GM10248 (cell line): ENCODE measurements at regions not wholly inside any gene's neighbourhood (a gene's known extent, or its start where the extent isn't known, plus 50 kb on each side); places are given as distances from the start of the nearest gene placed in this dataset.
"Not testable (repeated sequence)": the region's sequence is repeated elsewhere in the genome, so short reads cannot be mapped to it uniquely, and the experiment has no call there.

Source experiments
- CTCF ChIA-PET: fragments of 300-600 bp; sonication (Branson Sonifier 250); formaldehyde crosslinking; extraction: SDS; loops from one replicate; lab custom pipeline; 2021; ENCODE audit warnings: antibody characterized with exemption; lab: Yijun Ruan, JAX
- POLR2A ChIA-PET: fragments of 350-650 bp; sonication (Branson Sonifier 250); formaldehyde crosslinking; extraction: SDS; loops from one replicate; lab custom pipeline; 2020; ENCODE audit warnings: antibody characterized with exemption; lab: Yijun Ruan, JAX
- DNase-seq: peaks from one replicate; pipeline ENCODE4 v3.0.0; 2012; ENCODE audit errors: extremely low spot score
- TF ChIP-seq, protein P1 (sequence below): IDR thresholded peaks from 2 replicates; pipeline ENCODE4 v1.5.1; 2012; ENCODE audit warnings: mild to moderate bottlenecking, low read depth; ENCODE audit errors: extremely low read depth, missing control alignments, control extremely low read depth

- ChIA-PET POLR2A (no interaction called here), CTCF (interaction anchor here (0.7 kb wide), 1 partner anchor 19 kb away, joined by 3 read pairs; no protein-coding TSS in a partner anchor)
- TF ChIP-seq, protein P1, sequence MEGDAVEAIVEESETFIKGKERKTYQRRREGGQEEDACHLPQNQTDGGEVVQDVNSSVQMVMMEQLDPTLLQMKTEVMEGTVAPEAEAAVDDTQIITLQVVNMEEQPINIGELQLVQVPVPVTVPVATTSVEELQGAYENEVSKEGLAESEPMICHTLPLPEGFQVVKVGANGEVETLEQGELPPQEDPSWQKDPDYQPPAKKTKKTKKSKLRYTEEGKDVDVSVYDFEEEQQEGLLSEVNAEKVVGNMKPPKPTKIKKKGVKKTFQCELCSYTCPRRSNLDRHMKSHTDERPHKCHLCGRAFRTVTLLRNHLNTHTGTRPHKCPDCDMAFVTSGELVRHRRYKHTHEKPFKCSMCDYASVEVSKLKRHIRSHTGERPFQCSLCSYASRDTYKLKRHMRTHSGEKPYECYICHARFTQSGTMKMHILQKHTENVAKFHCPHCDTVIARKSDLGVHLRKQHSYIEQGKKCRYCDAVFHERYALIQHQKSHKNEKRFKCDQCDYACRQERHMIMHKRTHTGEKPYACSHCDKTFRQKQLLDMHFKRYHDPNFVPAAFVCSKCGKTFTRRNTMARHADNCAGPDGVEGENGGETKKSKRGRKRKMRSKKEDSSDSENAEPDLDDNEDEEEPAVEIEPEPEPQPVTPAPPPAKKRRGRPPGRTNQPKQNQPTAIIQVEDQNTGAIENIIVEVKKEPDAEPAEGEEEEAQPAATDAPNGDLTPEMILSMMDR = no peak
- no peak for DNase-seq
Measured at GRCh38 chrX:3807906-3808305, 94.5 kb upstream of the PRKX start.

DNA sequence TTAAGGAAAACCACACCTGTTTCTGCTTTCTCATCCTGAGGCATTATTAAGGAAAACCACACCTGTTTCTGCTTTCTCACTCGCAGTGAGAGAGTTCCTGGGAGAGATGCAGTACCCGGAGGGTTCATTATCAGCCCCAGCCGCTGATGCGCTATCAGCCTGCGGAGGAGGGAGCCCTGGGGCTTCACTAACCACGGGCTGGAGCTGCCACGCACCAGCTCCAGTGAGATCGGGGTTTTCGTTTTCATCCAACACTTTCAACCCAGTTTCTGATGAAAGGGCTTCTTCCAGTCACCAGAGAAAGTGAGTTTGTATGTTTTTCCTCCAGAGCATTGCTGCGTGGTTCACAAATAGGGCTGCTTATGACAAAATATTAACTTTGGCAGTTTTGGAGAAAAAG is 93.2 kb upstream of the PRKX start:
- ChIA-PET POLR2A (no interaction called here), CTCF (no interaction called here)
- no peak for DNase-seq
- TF ChIP-seq, protein P1 = no peak

- TF ChIP-seq, protein P1 = no peak
- POLR2A ChIA-PET = no interaction called here
- CTCF ChIA-PET = no interaction called here
Measured at GRCh38 chrX:3803713-3804112, 90.3 kb upstream of the PRKX start.

GRCh38 chrX:3803305-3803704 is 89.9 kb upstream of the PRKX start:
- ChIA-PET POLR2A (no interaction called here), CTCF (no interaction called here)
- TF ChIP-seq, protein P1 = no peak
- DNase-seq = no peak

More at GRCh38 chrX:3803713-3804112, 90.3 kb upstream of the PRKX start:
- DNase-seq = no peak

DNA sequence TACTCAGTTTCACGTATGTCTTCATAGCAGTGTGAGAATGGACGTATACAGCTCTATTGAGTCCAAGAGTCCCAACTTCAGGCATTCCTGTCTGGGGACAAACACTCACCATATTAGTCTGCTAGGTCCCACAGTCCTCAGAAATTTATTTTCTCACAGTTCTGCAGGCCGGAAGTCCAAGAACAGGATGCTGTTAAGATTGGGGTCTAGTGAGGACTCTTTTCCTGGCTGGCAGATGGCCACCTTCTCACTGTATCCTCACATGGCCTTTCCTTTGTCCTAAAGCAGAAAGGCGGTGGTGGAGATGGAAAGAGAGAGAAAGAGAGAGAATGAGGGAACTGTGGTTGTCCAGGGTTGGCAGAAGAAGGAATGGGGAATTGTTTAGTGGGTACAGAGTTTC is 82.0 kb upstream of the PRKX start:
- DNase-seq, CTCF ChIA-PET, POLR2A ChIA-PET: not testable (repeated sequence)

DNA sequence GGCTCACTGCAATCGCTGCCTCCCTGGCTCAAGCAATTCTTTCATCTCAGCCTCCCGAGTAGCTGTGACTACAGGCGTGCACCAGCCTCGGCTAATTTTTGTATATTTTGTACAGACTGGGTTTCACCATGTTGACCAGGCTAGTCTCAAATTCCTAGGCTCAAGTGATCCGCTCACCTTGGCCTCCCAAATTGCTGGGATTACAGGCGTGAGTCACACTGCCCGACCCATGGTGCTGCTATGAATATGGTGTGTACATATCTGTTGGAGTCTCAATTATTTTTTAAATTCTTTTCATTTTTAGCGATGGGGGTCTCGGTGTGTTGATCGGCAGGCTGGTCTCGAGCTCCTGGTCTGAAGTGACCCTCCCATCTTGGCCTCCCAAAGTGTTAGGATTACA is 78.0 kb upstream of the PRKX start:
- ChIA-PET POLR2A (no interaction called here), CTCF (no interaction called here)
- DNase-seq = no peak
- TF ChIP-seq, protein P1 = no peak

DNA sequence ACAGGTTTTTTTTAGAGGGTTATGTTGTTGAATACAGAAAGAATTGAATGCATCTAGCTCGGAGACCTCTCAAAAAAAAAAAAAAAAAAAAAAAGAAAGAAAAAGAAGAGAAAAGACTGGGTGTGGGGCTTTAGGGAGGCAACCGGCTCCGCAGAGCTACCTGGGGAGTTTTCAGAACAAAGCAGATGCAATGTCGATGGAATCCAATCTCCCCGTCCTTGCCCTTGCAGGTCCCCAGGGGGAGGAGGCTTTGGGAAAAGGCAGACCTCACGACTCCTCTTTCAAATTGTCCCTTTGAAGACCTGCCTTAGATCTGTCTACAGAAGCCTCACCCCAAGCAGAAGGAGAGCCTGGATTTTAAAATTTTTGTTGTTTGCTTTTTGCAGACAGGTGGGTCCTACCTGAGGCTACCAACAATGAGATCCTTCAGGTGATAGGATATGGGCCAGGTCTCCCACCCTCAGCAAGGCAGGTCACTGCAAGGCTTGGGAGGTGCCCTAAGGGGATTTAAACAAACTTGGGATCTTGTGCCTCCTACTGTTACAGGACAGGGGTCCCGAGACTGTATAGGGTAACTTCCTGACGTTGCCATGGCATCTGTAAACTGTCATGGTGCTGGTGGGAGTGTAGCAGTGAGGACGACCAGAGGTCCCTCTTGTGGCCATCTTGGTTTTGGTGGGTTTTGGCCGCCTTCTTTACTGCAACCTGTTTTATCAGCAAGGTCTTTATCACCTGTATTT is 75.2 kb upstream of the PRKX start:
- TF ChIP-seq, protein P1 = no peak
- CTCF ChIA-PET = interaction anchor here (0.9 kb wide), 1 partner anchor 19 kb away, joined by 3 read pairs; no protein-coding TSS in a partner anchor
- DNase-seq = no peak
- POLR2A ChIA-PET = no interaction called here
